ENCODE measurements at regions not wholly inside any gene's neighbourhood (a gene's known extent, or its start where the extent isn't known, plus 50 kb on each side); places are given as distances from the start of the nearest gene placed in this dataset.
"Not testable (repeated sequence)": the region's sequence is repeated elsewhere in the genome, so short reads cannot be mapped to it uniquely, and the experiment has no call there.

DNA sequence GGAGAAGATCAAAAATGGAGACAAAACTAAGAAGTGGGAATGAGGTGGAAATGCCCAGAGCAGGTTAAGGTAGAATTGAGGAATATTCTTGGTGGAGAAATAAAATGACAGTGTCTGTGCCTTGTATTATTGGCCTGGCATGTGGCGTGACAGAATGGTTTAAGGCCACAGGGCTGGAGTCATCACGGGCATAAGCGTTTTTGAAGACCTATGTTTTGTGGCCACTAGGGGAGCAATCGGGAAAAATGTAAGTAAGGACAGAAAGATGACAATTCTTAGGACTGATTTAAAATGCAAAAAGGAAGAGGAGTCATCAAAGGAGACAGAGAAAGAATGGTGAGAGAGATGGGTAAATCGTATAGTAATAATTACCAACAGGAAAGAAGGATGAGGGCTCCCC lies 72.2 kb upstream of the EPB41L4A start:
- no peak overlapping the region for H3K4me3 ChIP-seq (ENCODE audit: low read depth, low read length)

DNA sequence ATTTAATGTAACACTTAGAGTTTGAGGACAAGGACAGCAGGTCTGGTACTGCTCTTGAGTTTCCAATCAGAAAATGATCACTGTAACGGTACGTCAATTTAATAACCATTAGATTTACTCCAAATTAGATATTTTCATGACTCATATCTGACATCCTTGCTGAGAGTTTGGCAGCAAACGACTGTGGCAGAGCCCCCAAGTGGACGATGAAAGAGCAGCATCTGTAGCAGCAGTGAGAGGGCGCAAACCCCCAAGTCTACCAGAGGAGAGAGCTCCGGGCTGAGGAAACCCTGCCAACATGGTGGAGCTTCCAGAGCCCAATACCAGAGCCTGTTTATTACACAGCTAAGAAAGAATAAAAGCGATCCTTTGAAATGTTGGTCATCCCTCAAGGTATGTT lies 73.2 kb upstream of the EPB41L4A start:
- no peak overlapping the region for H3K4me3 ChIP-seq (ENCODE audit: low read depth, low read length)
- TF ChIP-seq, protein P1, sequence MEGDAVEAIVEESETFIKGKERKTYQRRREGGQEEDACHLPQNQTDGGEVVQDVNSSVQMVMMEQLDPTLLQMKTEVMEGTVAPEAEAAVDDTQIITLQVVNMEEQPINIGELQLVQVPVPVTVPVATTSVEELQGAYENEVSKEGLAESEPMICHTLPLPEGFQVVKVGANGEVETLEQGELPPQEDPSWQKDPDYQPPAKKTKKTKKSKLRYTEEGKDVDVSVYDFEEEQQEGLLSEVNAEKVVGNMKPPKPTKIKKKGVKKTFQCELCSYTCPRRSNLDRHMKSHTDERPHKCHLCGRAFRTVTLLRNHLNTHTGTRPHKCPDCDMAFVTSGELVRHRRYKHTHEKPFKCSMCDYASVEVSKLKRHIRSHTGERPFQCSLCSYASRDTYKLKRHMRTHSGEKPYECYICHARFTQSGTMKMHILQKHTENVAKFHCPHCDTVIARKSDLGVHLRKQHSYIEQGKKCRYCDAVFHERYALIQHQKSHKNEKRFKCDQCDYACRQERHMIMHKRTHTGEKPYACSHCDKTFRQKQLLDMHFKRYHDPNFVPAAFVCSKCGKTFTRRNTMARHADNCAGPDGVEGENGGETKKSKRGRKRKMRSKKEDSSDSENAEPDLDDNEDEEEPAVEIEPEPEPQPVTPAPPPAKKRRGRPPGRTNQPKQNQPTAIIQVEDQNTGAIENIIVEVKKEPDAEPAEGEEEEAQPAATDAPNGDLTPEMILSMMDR (IDR thresholded peaks at IDR 0.05; ENCODE audit: low read depth, low read length): peak; percentile 66

More for the DNA sequence above, 72.2 kb upstream of the EPB41L4A start:
- TF ChIP-seq, protein P1 (IDR thresholded peaks at IDR 0.05; ENCODE audit: low read depth, low read length): peak; percentile 36; the same call in 1 of the 2 replicates

DNA sequence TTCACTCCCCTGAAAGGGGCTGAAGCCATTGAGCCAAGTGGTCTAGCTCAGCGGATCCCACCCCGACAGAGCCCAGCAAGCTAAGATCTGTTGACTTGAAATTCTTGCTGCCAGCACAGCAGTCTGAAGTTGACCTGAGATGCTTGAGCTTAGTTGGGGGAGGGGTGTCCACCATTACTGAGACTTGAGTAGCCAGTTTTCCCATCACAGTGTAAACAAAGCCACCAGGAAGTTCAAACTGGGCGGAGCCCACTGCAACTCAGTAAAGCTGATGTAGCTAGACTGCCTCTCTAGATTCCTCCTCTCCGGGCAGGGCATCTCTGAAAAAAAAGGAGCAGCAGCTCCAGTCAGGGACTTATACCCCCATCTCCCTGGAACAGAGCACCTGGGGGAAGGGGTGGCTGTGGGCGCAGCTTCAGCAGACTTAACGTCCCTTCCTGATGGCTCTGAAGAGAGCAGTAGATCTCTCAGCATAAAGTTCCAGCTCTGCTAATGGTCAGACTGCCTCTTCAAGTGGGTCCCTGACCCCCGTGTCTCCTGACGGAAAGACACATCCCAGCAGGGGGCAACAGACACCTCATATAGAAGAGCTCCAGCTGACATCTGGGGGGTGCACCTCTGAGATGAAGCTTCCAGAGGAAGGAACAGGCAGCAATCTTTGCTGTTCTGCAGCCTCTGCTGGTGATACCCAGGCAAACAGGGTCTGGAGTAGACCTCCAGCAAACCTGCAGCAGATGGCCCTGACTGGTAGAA lies 84.8 kb upstream of the EPB41L4A start:
- not testable (repeated sequence) for H3K4me3 ChIP-seq (ENCODE audit: low read depth, low read length)

DNA sequence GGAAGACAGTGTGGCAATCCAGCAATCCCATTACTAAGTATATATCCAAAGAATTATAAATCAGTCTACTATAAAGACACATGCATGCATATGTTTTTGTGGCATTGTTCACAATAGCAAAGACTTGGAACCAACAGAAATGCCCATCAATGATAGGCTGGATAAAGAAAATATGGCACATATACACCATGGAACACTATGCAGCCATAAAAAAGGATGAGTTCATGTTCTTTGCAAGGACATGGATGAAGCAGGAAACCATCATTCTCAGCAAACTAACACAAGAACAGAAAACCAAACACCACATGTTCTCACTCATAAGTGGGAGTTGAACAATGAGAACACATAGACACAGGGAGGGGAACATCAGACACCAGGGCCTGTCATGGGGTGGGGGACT lies 90.0 kb upstream of the EPB41L4A start:
- H3K4me3 ChIP-seq (ENCODE audit: low read depth, low read length): not testable (repeated sequence)

DNA sequence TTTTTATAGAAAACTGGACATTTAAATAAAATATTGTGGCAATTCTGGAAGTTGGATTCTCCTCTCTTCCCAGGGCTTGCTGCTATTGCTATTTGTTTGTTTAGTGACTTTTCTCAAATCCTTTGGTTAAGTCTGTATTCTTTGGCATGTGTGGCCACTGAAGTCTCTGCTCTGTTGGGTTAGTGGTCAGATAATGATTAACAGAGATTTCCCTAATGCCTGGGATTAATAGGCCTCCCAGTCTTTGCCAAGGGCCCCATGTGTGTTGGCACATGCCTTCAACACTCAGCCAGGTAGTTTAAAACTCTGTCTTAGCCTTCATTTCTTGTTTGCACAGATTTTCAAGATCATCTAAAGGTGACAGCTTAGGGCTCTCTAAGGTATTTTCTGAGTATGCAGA lies 92.8 kb upstream of the EPB41L4A start:
- TF ChIP-seq, protein P1 (IDR thresholded peaks at IDR 0.05; ENCODE audit: low read depth, low read length): no peak

DNA sequence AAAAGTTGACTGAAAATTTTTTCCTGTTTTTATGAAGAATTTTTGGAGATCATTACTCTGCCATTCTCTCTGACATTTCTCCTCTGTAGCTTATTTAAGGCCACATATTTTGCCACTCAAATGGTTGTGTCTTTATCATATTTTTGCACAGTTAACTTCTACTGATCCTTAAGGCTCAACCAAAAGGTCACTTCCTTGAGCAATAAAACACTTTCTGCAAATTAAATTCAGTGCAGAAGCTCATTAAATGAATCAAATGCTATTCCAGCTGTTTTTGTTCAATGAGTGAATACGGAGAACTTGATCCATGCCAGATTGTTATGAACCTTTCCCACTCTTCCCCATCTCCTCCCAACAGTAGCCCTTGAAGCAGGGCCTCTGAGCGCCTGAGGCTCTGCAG lies 93.8 kb upstream of the EPB41L4A start:
- TF ChIP-seq, protein P1 (IDR thresholded peaks at IDR 0.05; ENCODE audit: low read depth, low read length): no peak
- no peak overlapping the region for H3K4me3 ChIP-seq (ENCODE audit: low read depth, low read length)

More for the DNA sequence above, 92.8 kb upstream of the EPB41L4A start:
- H3K4me3 ChIP-seq (ENCODE audit: low read depth, low read length): no peak overlapping the region

DNA sequence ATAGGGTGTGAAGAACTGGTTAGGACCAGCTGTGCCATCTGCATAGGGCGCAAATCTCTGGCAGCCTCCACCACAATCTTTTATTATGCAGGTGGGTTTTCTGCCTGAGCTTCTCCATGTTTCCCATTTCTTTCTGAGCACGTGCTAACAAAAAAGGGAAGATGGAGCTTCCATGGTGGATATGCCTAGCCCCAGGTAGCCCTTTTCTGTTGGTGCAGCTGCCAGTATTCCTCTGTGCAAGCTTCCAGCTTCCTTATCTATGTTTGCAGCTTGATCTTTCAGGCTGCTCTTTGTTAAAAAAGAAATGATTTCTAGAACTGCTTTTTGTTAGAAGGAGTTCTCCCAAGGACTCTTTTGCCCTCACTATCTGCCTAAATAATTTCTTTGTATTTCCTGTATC lies 95.0 kb upstream of the EPB41L4A start:
- H3K4me3 ChIP-seq (ENCODE audit: low read depth, low read length): no peak overlapping the region
- TF ChIP-seq, protein P1 (IDR thresholded peaks at IDR 0.05; ENCODE audit: low read depth, low read length): no peak

DNA sequence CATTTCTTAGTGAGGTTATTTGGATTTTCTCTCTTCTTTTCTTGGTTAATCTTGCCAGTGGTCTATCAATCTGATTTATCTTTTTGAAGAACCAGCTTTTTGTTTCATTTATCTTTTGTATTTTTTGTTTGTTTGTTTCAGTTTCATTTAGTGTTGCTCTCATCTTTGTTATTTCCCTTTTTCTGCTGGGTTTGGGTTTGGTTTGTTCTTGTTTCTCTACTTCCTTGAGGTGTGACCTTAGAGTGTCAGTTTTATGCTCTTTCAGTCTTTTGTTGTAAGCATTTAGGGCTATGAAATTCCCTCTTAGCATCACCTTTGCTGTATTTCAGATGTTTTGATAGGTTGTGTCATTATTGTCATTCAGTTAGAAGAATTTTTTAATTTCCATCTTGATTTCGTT lies 101.4 kb upstream of the EPB41L4A start:
- H3K4me3 ChIP-seq (ENCODE audit: low read depth, low read length): not testable (repeated sequence)

DNA sequence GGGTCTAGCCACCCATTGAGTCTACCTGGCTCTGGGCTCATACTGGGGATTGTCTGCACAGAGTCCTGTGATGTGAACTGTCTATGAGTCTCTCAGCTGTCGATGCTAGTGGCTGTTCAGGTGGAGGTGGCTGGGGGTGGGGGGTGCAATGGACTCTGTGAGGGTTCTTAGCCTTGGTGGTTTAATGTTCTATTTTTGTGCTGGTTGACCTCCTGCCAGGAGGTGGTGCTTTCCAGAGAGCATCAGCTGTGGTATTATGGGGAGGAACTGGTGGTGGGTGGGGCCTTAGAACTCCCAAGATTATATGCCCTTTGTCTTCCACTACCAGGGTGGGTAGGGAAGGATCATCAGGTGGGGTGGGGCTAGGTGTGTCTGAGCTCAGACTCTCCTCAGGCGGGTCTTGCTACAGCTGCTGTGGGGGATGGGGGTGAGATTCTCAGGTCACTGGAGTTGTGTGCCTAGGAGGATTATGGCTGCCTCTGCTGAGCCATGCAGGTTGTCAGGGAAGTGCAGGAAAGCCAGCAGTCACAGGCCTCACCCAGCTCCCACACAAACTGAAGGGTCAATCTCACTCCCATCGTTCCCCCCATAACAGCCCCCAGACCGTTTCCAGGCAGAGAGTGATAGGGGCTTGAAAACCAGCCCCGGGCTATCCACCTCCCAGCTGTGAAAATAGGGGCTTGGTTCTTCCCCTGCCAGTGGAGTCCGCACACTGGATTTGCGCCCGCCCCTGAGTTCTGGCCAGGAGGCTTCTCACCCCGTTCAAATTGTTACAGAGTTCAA lies 104.0 kb upstream of the EPB41L4A start:
- not testable (repeated sequence) for H3K4me3 ChIP-seq (ENCODE audit: low read depth, low read length)

DNA sequence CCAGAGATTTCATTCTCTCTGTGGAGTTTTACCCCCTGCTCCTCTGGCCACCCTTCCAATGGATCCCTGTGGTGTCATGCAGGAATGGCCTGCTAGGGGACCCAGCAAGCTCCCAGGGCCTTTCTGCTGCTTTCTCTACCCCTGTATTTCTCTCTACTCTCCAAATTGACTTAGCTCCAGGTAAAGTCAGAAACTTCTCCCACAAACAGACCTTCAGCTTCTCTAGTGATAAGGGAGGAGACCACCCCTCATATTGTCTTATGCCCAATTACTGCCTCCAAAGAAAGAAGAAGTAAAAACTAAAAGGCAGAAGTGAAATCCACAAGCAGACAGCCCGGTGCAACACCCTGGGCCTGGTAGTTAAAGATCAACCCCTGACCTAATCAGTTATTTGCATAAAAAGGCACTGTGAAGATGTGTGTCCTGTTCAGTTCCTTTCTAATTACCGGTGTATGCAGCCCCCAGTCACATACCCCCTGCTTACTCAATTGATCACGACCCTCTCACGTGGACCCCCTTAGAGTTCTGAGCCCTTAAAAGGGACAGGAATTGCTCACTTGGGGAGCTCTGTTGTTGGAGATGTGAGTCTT lies 104.7 kb upstream of the EPB41L4A start:
- not testable (repeated sequence) for H3K4me3 ChIP-seq (ENCODE audit: low read depth, low read length)

All from WI38 (cell line).